ENCODE measurements at regions not wholly inside any gene's neighbourhood (a gene's known extent, or its start where the extent isn't known, plus 50 kb on each side); places are given as distances from the start of the nearest gene placed in this dataset.
A peak's percentile ranks its signal among the peaks of the same experiment; 100 is the strongest.

DNA sequence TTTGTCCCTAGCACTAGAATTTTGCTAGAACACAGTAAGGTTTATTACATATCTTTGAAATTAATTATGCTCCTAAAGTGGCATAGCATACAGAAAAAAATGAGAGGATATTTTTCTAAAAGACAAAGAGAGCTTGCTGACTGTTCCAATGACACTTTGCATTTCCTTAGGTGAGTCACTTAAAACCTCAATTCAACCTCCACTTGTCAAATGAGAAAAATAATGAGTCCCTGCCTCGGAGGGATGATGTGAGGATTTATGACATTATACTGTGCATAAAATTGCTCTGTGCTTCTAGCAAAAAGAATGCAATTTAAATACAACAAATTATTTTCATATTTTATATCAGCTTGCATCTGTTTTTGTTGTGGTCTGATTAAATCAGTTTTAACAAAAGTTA lies 1417.0 kb upstream of the ALCAM start:
- Histone ChIP-seq H3K27ac (ENCODE audit: low read length) (peak overlapping the region; percentile 81), H3K4me3 (ENCODE audit: low read length) (peak overlapping the region; percentile 11), H2AFZ (ENCODE audit: low read depth, low read length) (no peak overlapping the region), H4K20me1 (ENCODE audit: insufficient read depth) (no peaks in the 10 kb centered on the region), H3K9me2 (ENCODE audit: insufficient read depth, low read length) (no peaks in the 10 kb centered on the region), H3K36me3 (ENCODE audit: insufficient read depth, low read length) (no peaks in the 10 kb centered on the region), H3K9me3 (ENCODE audit: low read length) (no peaks in the 10 kb centered on the region), H3F3A (ENCODE audit: insufficient read depth, low read length, poor library complexity, severe bottlenecking) (no peaks in the 10 kb centered on the region), H3K4me2 (ENCODE audit: low read length) (peak overlapping the region; percentile 48), H3K9ac (ENCODE audit: low read length) (peak overlapping the region; percentile 27), H3K79me2 (replicated peaks; ENCODE audit: insufficient read depth, low read length) (no peaks in the 10 kb centered on the region), H3K27me3 (ENCODE audit: insufficient read depth, low read depth, low read length) (no peaks in the 10 kb centered on the region)
- TF ChIP-seq, protein P1, sequence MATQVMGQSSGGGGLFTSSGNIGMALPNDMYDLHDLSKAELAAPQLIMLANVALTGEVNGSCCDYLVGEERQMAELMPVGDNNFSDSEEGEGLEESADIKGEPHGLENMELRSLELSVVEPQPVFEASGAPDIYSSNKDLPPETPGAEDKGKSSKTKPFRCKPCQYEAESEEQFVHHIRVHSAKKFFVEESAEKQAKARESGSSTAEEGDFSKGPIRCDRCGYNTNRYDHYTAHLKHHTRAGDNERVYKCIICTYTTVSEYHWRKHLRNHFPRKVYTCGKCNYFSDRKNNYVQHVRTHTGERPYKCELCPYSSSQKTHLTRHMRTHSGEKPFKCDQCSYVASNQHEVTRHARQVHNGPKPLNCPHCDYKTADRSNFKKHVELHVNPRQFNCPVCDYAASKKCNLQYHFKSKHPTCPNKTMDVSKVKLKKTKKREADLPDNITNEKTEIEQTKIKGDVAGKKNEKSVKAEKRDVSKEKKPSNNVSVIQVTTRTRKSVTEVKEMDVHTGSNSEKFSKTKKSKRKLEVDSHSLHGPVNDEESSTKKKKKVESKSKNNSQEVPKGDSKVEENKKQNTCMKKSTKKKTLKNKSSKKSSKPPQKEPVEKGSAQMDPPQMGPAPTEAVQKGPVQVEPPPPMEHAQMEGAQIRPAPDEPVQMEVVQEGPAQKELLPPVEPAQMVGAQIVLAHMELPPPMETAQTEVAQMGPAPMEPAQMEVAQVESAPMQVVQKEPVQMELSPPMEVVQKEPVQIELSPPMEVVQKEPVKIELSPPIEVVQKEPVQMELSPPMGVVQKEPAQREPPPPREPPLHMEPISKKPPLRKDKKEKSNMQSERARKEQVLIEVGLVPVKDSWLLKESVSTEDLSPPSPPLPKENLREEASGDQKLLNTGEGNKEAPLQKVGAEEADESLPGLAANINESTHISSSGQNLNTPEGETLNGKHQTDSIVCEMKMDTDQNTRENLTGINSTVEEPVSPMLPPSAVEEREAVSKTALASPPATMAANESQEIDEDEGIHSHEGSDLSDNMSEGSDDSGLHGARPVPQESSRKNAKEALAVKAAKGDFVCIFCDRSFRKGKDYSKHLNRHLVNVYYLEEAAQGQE (IDR thresholded peaks at IDR 0.05; ENCODE audit: borderline replicate concordance): peak; percentile 66
- TF ChIP-seq, protein P2, sequence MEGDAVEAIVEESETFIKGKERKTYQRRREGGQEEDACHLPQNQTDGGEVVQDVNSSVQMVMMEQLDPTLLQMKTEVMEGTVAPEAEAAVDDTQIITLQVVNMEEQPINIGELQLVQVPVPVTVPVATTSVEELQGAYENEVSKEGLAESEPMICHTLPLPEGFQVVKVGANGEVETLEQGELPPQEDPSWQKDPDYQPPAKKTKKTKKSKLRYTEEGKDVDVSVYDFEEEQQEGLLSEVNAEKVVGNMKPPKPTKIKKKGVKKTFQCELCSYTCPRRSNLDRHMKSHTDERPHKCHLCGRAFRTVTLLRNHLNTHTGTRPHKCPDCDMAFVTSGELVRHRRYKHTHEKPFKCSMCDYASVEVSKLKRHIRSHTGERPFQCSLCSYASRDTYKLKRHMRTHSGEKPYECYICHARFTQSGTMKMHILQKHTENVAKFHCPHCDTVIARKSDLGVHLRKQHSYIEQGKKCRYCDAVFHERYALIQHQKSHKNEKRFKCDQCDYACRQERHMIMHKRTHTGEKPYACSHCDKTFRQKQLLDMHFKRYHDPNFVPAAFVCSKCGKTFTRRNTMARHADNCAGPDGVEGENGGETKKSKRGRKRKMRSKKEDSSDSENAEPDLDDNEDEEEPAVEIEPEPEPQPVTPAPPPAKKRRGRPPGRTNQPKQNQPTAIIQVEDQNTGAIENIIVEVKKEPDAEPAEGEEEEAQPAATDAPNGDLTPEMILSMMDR (IDR thresholded peaks at IDR 0.05; ENCODE audit: poor library complexity, severe bottlenecking): no peak
- TF ChIP-seq RAD21 (conservative IDR thresholded peaks at IDR 0.05): no peak
- peak; percentile 71 for TF ChIP-seq POLR2AphosphoS5 (IDR thresholded peaks at IDR 0.05)
- peak; percentile 84 for TF ChIP-seq EP300 (conservative IDR thresholded peaks at IDR 0.05; ENCODE audit: poor library complexity, severe bottlenecking)

DNA sequence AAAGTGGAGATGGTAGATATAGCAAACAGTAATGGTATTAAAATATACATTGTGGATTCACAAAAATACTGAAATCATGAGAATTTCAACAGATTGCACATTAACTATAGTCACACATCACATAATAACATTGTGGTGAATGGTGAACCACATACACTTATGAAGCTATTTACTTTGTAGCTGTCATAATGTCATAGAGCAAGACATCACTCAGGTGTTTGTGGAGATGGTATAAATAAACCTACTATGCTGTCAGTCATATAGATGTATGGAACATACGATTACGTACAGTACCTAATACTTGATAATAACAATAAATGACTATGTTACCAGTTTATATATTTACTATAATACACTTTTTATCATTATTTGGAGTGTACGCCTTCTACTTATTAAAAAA lies 1416.0 kb upstream of the ALCAM start:
- TF ChIP-seq, protein P1 (IDR thresholded peaks at IDR 0.05; ENCODE audit: borderline replicate concordance): no peak
- TF ChIP-seq POLR2AphosphoS5 (IDR thresholded peaks at IDR 0.05) (peak; percentile 94), EP300 (conservative IDR thresholded peaks at IDR 0.05; ENCODE audit: poor library complexity, severe bottlenecking) (peak; percentile 99), RAD21 (conservative IDR thresholded peaks at IDR 0.05) (peak; percentile 12)
- Histone ChIP-seq H3K4me3 (ENCODE audit: low read length) (no peak overlapping the region), H3K4me2 (ENCODE audit: low read length) (no peak overlapping the region), H3K9me3 (ENCODE audit: low read length) (no peaks in the 10 kb centered on the region), H2AFZ (ENCODE audit: low read depth, low read length) (no peak overlapping the region), H3K27me3 (ENCODE audit: insufficient read depth, low read depth, low read length) (no peaks in the 10 kb centered on the region), H3K9ac (ENCODE audit: low read length) (no peak overlapping the region), H3K27ac (ENCODE audit: low read length) (peak overlapping the region; percentile 81), H3K9me2 (ENCODE audit: insufficient read depth, low read length) (no peaks in the 10 kb centered on the region), H3F3A (ENCODE audit: insufficient read depth, low read length, poor library complexity, severe bottlenecking) (no peaks in the 10 kb centered on the region), H3K79me2 (replicated peaks; ENCODE audit: insufficient read depth, low read length) (no peaks in the 10 kb centered on the region), H4K20me1 (ENCODE audit: insufficient read depth) (no peaks in the 10 kb centered on the region), H3K36me3 (ENCODE audit: insufficient read depth, low read length) (no peaks in the 10 kb centered on the region)
